Embryonic facial prominence (tissue), 1 donor: ENCODE measurements at regions not wholly inside any gene's neighbourhood (a gene's known extent, or its start where the extent isn't known, plus 50 kb on each side); places are given as distances from the start of the nearest gene placed in this dataset.

Experiments used
- DNase-seq: peaks from one replicate; pipeline ENCODE4 v3.0.0-alpha.2; 2016; ENCODE audit errors: extremely low spot score

- DNase-seq = no peak
Observed at GRCh38 chr1:13922466-13923110, 222.6 kb downstream of the PRDM2 start.

GRCh38 chr1:13926556-13926955 is 226.6 kb downstream of the PRDM2 start:
- no peak for DNase-seq

GRCh38 chr1:13927736-13928135 is 227.7 kb downstream of the PRDM2 start:
- DNase-seq = no peak

GRCh38 chr1:13929313-13929712 is 229.3 kb downstream of the PRDM2 start:
- DNase-seq = no peak

DNA sequence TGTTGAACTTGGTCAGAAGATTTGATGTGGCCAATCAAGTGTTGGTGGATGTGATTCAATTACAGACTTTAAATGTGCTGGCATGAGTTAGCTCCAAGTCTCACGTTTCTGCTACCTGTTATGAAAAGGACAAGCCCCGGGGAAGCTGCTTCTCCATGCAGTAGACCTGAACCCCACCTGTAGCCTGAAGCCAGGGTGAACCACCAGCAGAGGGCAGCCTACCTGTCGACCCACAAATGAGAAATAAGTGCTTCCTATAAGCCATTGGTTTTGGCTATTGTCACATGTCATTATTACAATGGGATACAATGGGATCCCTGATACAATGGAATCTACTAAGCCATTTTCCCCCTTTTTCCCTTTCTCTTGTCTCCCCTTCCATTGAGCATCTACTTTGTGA is 230.2 kb downstream of the PRDM2 start:
- DNase-seq = no peak

DNA sequence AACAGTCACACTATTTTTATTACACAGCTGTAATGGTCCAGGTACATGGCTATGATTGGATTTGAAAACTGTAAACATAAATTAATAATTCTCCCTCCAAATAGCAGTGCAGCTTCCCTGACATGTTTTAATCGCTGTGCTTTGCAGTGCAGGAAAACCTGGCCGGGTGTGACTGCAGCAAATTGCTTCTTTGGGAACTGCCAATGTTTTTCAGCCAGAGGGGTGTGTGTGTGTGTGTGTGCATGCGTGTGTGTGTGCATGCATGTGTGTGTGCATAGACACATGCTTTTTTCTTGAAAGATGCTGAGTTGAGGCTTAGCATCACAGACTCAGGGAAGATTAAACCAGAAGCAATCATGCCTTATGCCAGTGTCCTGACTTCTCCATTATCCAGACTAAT is 231.2 kb downstream of the PRDM2 start:
- DNase-seq = no peak

- no peak for DNase-seq
Observed at GRCh38 chr1:13935336-13935735, 235.3 kb downstream of the PRDM2 start.

DNA sequence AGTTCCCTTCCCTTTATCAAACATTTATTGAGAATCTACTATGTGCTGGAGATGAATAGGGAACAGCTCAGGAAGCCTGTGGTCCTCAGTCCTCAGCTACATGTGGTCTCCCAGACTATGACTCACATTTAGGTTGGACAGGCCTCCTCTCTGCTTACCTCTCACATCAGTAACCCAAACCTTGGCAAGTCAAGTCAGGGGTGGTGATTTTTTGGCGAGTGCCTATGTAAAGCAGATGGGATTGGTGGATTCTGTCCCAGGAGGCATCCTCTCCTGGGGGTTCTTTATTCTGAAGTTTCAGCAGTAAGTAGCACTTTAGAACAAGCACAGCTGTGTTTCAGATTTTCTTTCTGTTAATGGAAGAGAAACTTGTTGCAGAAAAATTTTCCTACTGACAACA is 241.3 kb downstream of the PRDM2 start:
- no peak for DNase-seq

DNA sequence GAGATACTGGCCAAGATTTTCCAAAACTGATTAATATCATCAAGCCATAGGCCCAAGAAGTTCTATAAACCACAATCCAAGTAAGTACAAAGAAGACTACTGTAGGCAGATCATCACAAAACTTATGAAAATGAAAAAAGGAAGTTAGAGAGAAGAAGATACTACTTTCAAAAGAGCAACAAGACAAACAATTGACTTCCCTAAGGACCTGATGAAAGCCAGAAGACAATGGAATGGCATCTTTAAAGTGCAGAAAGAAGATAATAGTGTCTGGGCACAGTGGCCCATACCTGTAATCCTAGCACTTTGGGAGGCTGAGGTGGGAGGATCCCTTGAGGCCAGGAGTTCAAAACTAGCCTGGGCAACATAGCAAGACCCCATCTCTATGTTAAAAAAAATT is 243.1 kb downstream of the PRDM2 start:
- DNase-seq = no peak

GRCh38 chr1:13945856-13946255 is 245.9 kb downstream of the PRDM2 start:
- no peak for DNase-seq

DNA sequence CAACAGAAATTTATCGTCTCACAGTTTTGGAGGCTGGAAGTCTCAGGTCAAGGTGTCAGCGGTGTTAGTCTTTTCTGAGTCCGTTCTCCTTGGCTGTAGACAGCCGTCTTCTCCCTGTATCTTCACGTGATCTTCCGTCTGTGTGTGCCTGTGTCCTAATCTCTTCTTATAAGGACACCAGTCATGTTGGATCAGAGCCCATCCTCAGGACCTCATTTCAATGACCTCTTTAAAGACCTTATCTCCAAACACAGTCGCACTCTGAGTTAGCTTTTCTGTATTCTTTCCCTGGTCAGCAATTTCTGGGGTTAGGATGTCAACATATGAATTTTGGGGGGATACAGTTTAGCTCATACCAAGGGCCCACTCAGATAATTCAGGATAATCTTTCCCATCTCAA is 247.7 kb downstream of the PRDM2 start:
- DNase-seq = no peak

DNA sequence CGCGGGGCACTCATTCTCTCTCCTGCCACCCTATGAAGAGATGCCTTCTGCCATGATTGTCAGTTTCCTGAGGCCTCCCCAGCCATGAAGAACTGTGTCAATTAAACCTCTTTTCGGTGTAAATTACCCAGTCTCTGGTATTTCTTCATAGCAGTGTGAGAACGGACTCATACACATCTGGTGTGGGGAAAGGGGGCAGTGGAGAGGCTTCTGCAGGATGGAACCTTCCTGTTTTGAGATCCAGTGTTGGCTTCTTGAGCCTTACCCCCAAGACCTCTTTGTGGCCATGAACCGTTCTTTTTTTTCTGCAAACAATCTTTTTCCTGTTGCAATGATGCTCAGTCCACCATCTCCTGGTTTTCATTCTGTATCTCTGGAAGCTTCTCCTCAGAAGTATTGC is 248.4 kb downstream of the PRDM2 start:
- DNase-seq = no peak

DNA sequence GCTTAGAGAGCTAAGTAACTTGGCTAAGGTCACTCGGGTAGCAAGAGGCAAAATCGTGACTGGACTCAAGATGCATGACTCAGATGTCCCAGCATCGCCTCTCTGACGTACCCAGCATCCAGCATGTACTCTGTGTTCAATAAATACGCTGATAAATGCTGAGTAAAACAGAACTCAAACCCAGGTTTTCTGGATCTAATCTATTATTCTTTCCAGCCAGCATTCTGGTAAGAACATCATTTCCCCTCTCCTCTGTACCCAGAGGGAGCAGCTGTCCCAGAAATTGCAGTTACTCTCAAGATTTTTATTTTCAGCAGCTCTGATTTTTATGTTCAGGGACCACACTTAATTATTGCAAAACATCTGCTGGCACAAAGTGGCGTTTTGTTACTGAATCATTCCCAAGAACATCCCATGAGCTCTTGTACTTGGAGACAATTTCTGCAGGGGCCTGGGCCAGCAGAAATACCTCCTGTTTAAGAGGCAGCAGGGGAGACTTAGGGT is 249.0 kb downstream of the PRDM2 start:
- no peak for DNase-seq

- no peak for DNase-seq
Observed at GRCh38 chr1:13949546-13949945, 249.6 kb downstream of the PRDM2 start.

GRCh38 chr1:13950637-13951036 is 250.6 kb downstream of the PRDM2 start:
- DNase-seq = no peak

DNA sequence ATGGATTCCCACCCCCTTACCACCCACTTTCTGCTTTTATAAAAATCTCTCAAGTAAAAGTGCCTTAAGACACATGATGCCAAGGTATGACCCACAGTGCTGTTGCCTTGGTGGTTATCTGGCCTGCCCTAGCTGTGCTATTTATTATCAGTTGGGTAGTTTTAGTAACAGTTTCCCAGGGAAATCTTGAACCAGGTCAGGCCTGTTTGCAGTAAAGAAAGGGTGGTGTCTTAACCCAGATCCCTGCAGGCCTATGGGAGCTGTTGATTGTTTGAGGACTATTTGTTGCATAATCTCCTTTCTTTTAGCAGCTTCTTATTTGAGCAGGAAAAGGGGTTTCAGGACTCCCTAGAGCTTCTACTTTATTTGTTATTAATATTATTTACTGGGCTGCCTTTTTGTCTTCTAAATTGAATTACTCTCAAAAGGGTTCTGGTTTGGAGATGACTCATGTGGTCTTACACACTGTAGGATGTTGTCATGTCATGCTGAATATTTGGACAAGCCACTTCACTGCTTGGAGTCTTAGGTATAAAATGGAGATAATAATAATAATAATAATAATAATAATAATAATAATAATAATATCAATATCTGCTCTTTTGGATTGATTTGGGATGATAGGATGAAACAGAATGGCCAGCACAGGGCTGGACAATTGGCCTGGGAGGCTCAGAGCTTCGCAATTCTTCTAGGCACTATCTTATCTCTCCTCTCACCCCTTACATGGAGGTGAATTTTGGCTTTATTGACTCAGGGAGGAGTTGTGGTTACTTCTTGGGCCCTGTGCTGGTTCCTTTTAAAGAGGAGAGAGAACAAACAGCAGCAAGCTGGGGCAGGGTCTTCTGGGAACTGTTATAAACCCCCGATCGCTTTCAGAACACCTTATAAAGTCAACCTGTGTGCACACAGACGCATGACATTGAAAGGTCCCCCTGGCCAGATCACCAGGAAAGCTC is 252.1 kb downstream of the PRDM2 start:
- DNase-seq = no peak

GRCh38 chr1:13952985-13953384 is 253.0 kb downstream of the PRDM2 start:
- no peak for DNase-seq

GRCh38 chr1:13956393-13956792 is 256.4 kb downstream of the PRDM2 start:
- no peak for DNase-seq

DNA sequence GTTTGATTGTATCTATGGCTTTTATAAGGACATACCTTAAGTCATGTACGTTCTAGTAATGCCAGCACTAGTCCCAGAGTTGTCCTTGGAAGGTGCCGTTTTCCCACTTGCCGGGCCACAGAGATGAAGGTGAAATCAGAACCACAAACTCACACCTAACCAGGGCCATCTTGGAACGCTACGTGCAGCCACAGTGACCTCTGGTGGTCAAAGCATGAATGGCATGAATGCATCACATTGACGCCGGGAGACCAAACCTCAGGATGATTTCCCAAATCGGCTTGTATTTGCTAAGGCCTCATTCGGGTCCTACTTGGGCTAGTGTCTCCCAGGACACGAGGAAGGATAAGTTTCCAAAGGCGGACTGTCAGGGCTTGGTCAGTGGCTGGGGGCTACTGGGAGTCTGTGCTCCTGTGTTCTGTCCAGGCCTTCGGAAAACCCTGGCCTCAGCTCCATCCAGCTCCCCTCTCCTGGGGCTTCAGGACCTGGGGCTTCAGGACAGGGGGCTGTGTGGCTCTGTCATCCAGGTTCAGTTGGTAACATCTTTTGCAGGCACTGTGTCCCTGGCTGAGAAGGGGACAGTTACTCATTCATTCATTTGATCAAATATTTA is 260.5 kb downstream of the PRDM2 start:
- DNase-seq = no peak

DNA sequence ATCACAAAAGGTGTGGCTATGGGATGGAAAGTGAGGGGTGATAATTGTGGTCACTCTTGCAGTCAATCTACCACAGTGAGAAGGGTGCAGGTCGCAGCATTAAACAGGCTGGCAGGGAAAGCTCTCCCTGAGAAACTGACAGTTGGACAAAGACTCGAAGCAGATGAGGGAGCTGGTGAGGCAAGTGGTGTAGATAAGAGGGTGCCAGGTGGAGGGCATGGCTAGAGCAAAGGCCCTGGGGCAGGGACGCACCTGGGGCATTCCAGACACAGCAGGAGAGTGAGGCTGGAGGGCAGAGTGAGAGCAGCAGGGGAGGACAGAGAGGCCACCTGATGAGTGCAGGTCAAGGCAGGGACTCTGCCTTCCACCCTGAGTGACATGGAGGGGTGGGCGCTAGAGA is 264.8 kb downstream of the PRDM2 start:
- DNase-seq = no peak

DNA sequence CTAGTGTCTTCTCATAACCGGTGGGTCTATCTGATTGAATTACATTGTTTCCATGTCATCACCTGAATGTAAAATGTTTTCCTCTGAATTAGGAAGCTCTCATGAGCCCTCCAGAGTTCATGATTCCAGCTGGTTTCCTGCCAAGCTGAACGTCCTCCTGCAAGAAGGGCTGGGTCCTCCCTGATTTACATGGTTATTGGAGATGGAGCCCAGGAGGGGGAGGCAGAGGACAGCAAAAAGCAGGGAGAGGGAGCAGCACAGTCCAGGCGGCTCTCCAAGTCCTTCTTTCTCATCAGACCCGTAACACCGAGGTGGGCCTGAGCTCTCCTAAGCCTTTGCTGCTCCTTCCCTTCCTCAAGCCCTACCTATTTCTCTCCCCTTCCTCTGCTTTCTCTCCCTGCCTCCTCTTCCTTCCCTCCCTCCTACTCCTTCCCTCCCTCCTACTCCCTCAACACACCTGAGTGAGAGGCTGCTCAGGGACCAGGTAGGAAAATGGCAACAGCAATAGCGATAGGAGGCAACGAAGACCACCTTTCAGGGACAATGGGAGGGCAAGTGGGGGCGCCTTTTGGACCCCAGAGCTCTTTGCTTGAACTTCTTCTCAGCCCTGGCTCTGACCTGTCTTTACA is 265.9 kb downstream of the PRDM2 start:
- DNase-seq = peak; percentile 84

DNA sequence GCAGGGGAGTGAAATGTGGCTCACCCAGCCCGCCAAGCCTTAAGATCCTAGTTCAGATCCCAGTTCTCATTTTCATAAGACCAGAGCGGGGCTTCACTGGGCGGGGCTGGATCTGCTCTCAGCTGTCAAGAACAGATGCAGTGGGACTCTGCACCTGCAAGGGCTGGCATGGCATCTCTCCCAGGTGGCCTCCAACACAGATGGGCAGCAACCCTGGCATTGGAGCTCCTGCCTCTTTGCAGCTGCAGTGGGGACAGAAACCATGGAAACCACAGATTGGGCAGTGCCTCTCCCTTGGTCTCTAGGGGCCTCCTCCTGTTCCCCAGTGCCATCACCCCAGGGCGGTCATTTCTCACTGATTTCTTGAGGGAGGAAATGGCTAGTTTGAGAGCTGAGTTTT is 267.7 kb downstream of the PRDM2 start:
- no peak for DNase-seq
